ENCODE measurements at regions not wholly inside any gene's neighbourhood (a gene's known extent, or its start where the extent isn't known, plus 50 kb on each side); places are given as distances from the start of the nearest gene placed in this dataset.

- Histone ChIP-seq H3K9ac (replicated peaks in 1 of 4; ENCODE audit: extremely low read depth in 1 of 4, low read depth in 3 of 4, low read length in 3 of 4) (no peak overlapping the region), H2AFZ (ENCODE audit: low read length) (no peak overlapping the region), H2BK120ac (replicated peaks; ENCODE audit: low read depth, low read length) (no peak overlapping the region), H2AK5ac (ENCODE audit: low read depth, low read length) (no peak overlapping the region), H2BK15ac (ENCODE audit: low read length) (no peak overlapping the region), H3K79me1 (ENCODE audit: low read depth, low read length) (no peaks in the 10 kb centered on the region), H4K91ac (replicated peaks; ENCODE audit: insufficient read length, low read length) (no peak overlapping the region), H3K36me3 (ENCODE audit: control insufficient read depth in 2 of 4, insufficient read depth in 4 of 4, low read length in 3 of 4) (no peaks in the 10 kb centered on the region), H4K5ac (ENCODE audit: insufficient read length, low read depth, low read length) (no peak overlapping the region), H3K4me3 (ENCODE audit: extremely low read depth in 1 of 4, insufficient read depth in 2 of 4, low read depth in 3 of 4, low read length in 4 of 4) (no peak overlapping the region), H2BK20ac (ENCODE audit: low read length) (no peak overlapping the region), H3K14ac (ENCODE audit: insufficient read length) (no peak overlapping the region), H2BK12ac (ENCODE audit: low read depth, low read length) (no peak overlapping the region), H3K27ac (ENCODE audit: low read depth, low read length) (no peak overlapping the region), H3K4ac (replicated peaks; ENCODE audit: insufficient read length, low read depth, low read length) (no peak overlapping the region), H2BK5ac (ENCODE audit: low read depth, low read length) (no peak overlapping the region), H3K79me2 (ENCODE audit: control insufficient read depth in 1 of 2, insufficient read depth in 2 of 2, low read length in 2 of 2) (no peaks in the 10 kb centered on the region), H3K27me3 (replicated peaks in 1 of 4; ENCODE audit: control insufficient read depth in 3 of 4, extremely low read depth in 1 of 4, insufficient read depth in 3 of 4, low read length in 3 of 4) (no peaks in the 10 kb centered on the region), H4K8ac (ENCODE audit: extremely low read depth, insufficient read depth, low read length) (no peak overlapping the region), H3K23ac (ENCODE audit: insufficient read length) (no peak overlapping the region), H3K23me2 (ENCODE audit: low read depth, low read length) (no peaks in the 10 kb centered on the region), H3K9me3 (ENCODE audit: insufficient read depth in 2 of 2, low read depth in 1 of 2, low read length in 1 of 2) (no peaks in the 10 kb centered on the region), H3K18ac (ENCODE audit: extremely low read depth, low read length) (no peak overlapping the region), H3K56ac (replicated peaks; ENCODE audit: insufficient read length, low read depth, low read length) (no peak overlapping the region), H3K4me1 (replicated peaks in 1 of 4; ENCODE audit: control insufficient read depth in 3 of 4, insufficient read depth in 4 of 4, low read length in 3 of 4) (no peaks in the 10 kb centered on the region), H3K4me2 (ENCODE audit: insufficient read depth in 1 of 2, low read depth in 2 of 2, low read length in 2 of 2) (no peak overlapping the region), H4K20me1 (replicated peaks in 1 of 2; ENCODE audit: control insufficient read depth in 1 of 2, insufficient read depth in 2 of 2, low read length in 2 of 2) (no peaks in the 10 kb centered on the region)
- ChIA-PET CTCF (ENCODE audit: partially characterized antibody) (interaction anchor here (1.5 to 1.6 kb wide), 2 partner anchors 22 to 27 kb away, joined by 4 read pairs; no protein-coding TSS in a partner anchor), POLR2A (ENCODE audit: partially characterized antibody) (no interaction called here)
- 91% methylated on average over 2 of the region's 2 CpGs; no CpG with 5 or more reads in 1 of the 2 experiments for WGBS, 2 experiments (ENCODE audit: extremely low coverage in 1 of 2, insufficient coverage in 1 of 2, insufficient read length in 1 of 2, insufficient replicate concordance in 2 of 2, low coverage in 1 of 2, low lambda C conversion rate in 2 of 2, missing lambda C conversion rate in 1 of 2)
- DNase-seq (ENCODE audit: low read depth in 1 of 2, low spot score in 2 of 2) (no peak), FAIRE-seq (no peak)
- TF ChIP-seq TBP (IDR thresholded peaks at IDR 0.05; ENCODE audit: low read depth, low read length) = no peak
Measured at GRCh38 chr1:239682960-239683359, 296.6 kb downstream of the CHRM3 start.

Data from H1 (cell line).